WTC11 (cell line): ENCODE measurements at regions not wholly inside any gene's neighbourhood (a gene's known extent, or its start where the extent isn't known, plus 50 kb on each side); places are given as distances from the start of the nearest gene placed in this dataset.

Experiments used
- CREM ChIP-seq: sonication (generic); formaldehyde crosslinking; IDR thresholded peaks from 2 replicates; pipeline ENCODE4 v1.8.1; 2022; ENCODE audit warnings: mild to moderate bottlenecking, missing genetic modification reagents, moderate library complexity
- FOXP1 ChIP-seq: sonication (generic); formaldehyde crosslinking; IDR thresholded peaks from 2 replicates; pipeline ENCODE4 v1.8.0; 2022; ENCODE audit warnings: missing genetic modification reagents, mild to moderate bottlenecking, moderate library complexity, borderline replicate concordance
- JUN ChIP-seq: sonication (generic); formaldehyde crosslinking; IDR thresholded peaks from 2 replicates; pipeline ENCODE4 v1.8.0; 2023; ENCODE audit warnings: mild to moderate bottlenecking, missing genetic modification reagents
- RORB ChIP-seq: fragments of 250-450 bp; sonication (Bioruptor Pico); IDR thresholded peaks from 2 replicates; pipeline ENCODE4 v1.9.0; 2021; ENCODE audit warnings: mild to moderate bottlenecking
- ZNF138 ChIP-seq: sonication (generic); formaldehyde crosslinking; conservative IDR thresholded peaks from 2 replicates; pipeline ENCODE4 v1.8.1; 2022; ENCODE audit warnings: mild to moderate bottlenecking, moderate library complexity, missing genetic modification reagents
- TF ChIP-seq, protein P1 (sequence below): fragments of 200-600 bp; IDR thresholded peaks from 2 replicates; pipeline ENCODE4 v1.8.0; 2022; ENCODE audit warnings: antibody characterized with exemption
- TF ChIP-seq, protein P2 (sequence below): sonication (generic); formaldehyde crosslinking; IDR thresholded peaks from 2 replicates; pipeline ENCODE4 v1.8.1; 2022; ENCODE audit warnings: missing genetic modification reagents, borderline replicate concordance

DNA sequence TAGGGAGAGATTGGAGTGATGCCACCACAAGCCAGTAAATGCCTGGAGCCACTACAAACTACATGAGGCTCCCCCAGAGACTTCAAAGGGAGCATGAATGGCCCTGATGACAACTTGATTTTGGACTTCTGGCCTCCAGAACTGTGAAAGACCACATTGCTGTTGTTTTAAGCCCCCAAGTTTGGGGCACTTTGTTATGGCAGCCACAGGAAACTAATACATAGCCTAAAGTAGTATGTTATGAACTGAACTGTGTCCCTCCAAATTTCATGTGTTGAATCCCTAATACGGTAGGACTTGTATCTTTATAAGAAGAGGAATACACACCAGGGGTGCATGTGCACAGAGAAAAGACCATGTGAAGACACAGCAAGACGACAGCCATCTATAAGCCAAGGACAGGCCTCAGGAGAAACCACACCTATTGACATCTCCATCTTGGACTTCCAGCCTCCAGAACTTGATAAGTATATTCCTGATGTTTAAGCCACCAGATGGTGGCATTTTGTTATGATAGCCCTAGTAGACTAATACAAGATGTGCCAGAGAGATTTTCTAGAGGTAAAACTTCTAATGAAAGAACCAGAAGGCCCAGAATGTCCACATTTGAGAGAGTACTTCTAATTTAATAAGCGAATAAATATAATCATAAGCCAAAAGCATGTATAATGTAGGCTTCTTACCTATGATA is 127.1 kb upstream of the BMP4 start:
- TF ChIP-seq JUN (no peak), RORB (CRISPR knock-in tag) (no peak), CREM (no peak), FOXP1 (no peak), ZNF138 (CRISPR knock-in tag) (no peak)
- TF ChIP-seq, protein P1, sequence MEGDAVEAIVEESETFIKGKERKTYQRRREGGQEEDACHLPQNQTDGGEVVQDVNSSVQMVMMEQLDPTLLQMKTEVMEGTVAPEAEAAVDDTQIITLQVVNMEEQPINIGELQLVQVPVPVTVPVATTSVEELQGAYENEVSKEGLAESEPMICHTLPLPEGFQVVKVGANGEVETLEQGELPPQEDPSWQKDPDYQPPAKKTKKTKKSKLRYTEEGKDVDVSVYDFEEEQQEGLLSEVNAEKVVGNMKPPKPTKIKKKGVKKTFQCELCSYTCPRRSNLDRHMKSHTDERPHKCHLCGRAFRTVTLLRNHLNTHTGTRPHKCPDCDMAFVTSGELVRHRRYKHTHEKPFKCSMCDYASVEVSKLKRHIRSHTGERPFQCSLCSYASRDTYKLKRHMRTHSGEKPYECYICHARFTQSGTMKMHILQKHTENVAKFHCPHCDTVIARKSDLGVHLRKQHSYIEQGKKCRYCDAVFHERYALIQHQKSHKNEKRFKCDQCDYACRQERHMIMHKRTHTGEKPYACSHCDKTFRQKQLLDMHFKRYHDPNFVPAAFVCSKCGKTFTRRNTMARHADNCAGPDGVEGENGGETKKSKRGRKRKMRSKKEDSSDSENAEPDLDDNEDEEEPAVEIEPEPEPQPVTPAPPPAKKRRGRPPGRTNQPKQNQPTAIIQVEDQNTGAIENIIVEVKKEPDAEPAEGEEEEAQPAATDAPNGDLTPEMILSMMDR, result no peak
- TF ChIP-seq, protein P2, sequence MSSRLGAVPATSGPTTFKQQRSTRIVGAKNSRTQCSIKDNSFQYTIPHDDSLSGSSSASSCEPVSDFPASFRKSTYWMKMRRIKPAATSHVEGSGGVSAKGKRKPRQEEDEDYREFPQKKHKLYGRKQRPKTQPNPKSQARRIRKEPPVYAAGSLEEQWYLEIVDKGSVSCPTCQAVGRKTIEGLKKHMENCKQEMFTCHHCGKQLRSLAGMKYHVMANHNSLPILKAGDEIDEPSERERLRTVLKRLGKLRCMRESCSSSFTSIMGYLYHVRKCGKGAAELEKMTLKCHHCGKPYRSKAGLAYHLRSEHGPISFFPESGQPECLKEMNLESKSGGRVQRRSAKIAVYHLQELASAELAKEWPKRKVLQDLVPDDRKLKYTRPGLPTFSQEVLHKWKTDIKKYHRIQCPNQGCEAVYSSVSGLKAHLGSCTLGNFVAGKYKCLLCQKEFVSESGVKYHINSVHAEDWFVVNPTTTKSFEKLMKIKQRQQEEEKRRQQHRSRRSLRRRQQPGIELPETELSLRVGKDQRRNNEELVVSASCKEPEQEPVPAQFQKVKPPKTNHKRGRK (CRISPR knock-in tag), result no peak
